Neural cell (in vitro differentiated cells): ENCODE measurements at regions not wholly inside any gene's neighbourhood (a gene's known extent, or its start where the extent isn't known, plus 50 kb on each side); places are given as distances from the start of the nearest gene placed in this dataset.

ENCODE experiments used
- H2AFZ ChIP-seq: fragments of 200-600, 300-800 bp; sonication (generic), shearing (Covaris generic); 2 replicates; pipeline ENCODE4 v1.6.0; 2014; ENCODE audit warnings: low read depth, mild to moderate bottlenecking, antibody characterized with exemption, low read length, moderate library complexity
- H3F3A ChIP-seq: fragments of 200-600 bp; shearing (Covaris generic); 2 replicates; pipeline ENCODE4 v1.6.1; 2016; ENCODE audit warnings: mild to moderate bottlenecking, moderate library complexity, mixed read lengths, antibody characterized with exemption, low read length; ENCODE audit not compliant: insufficient read depth, poor library complexity, severe bottlenecking
- H3K27ac ChIP-seq: fragments of 200-600, 300-800 bp; sonication (generic), shearing (Covaris generic); 2 replicates; pipeline ENCODE4 v1.5.1; 2014; ENCODE audit warnings: mild to moderate bottlenecking, low read length, moderate library complexity
- H3K27me3 ChIP-seq: fragments of 300-800, 200-600 bp; sonication (generic), shearing (Covaris generic); 2 replicates; pipeline ENCODE4 v1.6.0; 2014; ENCODE audit warnings: mild to moderate bottlenecking, low read depth, low read length, moderate library complexity; ENCODE audit not compliant: insufficient read depth
- H3K36me3 ChIP-seq: fragments of 300-800, 200-600 bp; sonication (generic), shearing (Covaris generic); 2 replicates; pipeline ENCODE4 v1.5.1; 2014; ENCODE audit warnings: mild to moderate bottlenecking, antibody characterized with exemption, low read length, moderate library complexity; ENCODE audit not compliant: insufficient read depth
- H3K4me2 ChIP-seq: fragments of 300-800, 200-600 bp; sonication (generic), shearing (Covaris generic); 2 replicates; pipeline ENCODE4 v1.6.0; 2014; ENCODE audit warnings: mild to moderate bottlenecking, low read length
- H3K4me3 ChIP-seq: fragments of 300-800, 200-600 bp; sonication (generic), shearing (Covaris generic); 2 replicates; pipeline ENCODE4 v1.5.1; 2014; ENCODE audit warnings: mild to moderate bottlenecking, low read length, moderate library complexity
- H3K79me2 ChIP-seq: fragments of 200-600 bp; shearing (Covaris generic); replicated peaks from 2 replicates; pipeline ENCODE4 v1.6.0; 2014; ENCODE audit warnings: mild to moderate bottlenecking, low read length, moderate library complexity; ENCODE audit not compliant: insufficient read depth
- H3K9ac ChIP-seq: fragments of 300-800, 200-600 bp; sonication (generic), shearing (Covaris generic); 2 replicates; pipeline ENCODE4 v1.6.1; 2016; ENCODE audit warnings: mild to moderate bottlenecking, low read length, mixed read lengths
- H3K9me2 ChIP-seq: fragments of 200-600 bp; shearing (Covaris generic); 2 replicates; pipeline ENCODE4 v1.6.1; 2016; ENCODE audit warnings: mild to moderate bottlenecking, low read length, mixed read lengths; ENCODE audit not compliant: insufficient read depth
- H3K9me3 ChIP-seq: fragments of 200-600, 300-800 bp; sonication (generic), shearing (Covaris generic); 2 replicates; pipeline ENCODE4 v1.6.1; 2016; ENCODE audit warnings: mild to moderate bottlenecking, mixed run types, low read length, moderate library complexity, mixed read lengths
- H4K20me1 ChIP-seq: fragments of 200-600 bp; shearing (Covaris generic); 2 replicates; pipeline ENCODE4 v1.6.1; 2016; ENCODE audit warnings: mild to moderate bottlenecking, mixed run types; ENCODE audit not compliant: insufficient read depth
- CTCF ChIP-seq: fragments of 450-650 bp; IDR thresholded peaks from 2 replicates; pipeline ENCODE4 v1.5.1; 2014; ENCODE audit warnings: antibody characterized with exemption, mild to moderate bottlenecking, moderate library complexity; ENCODE audit not compliant: poor library complexity, severe bottlenecking
- EP300 ChIP-seq: fragments of 450-650 bp; conservative IDR thresholded peaks from 2 replicates; pipeline ENCODE4 v1.6.1; 2014; ENCODE audit warnings: antibody characterized with exemption, mild to moderate bottlenecking, moderate library complexity; ENCODE audit not compliant: poor library complexity, severe bottlenecking
- EZH2 ChIP-seq: fragments of 200-600, 300-800 bp; shearing (Covaris generic), sonication (generic); IDR thresholded peaks from 2 replicates; pipeline ENCODE4 v1.6.1; 2014; ENCODE audit warnings: antibody characterized with exemption, low read length, borderline replicate concordance, mild to moderate bottlenecking; ENCODE audit not compliant: insufficient read depth, poor library complexity, severe bottlenecking
- MXI1 ChIP-seq: fragments of 450-650 bp; conservative IDR thresholded peaks from 2 replicates; pipeline ENCODE4 v1.6.1; 2014; ENCODE audit warnings: antibody characterized with exemption, mild to moderate bottlenecking; ENCODE audit not compliant: poor library complexity, severe bottlenecking
- POLR2AphosphoS5 ChIP-seq: IDR thresholded peaks from 2 replicates; pipeline ENCODE4 v1.6.1; 2012
- RAD21 ChIP-seq: fragments of 450-650 bp; conservative IDR thresholded peaks from 2 replicates; pipeline ENCODE4 v1.6.1; 2014; ENCODE audit warnings: antibody characterized with exemption, mild to moderate bottlenecking, moderate library complexity
- REST ChIP-seq: IDR thresholded peaks from 2 replicates; pipeline ENCODE4 v1.6.1; 2012; ENCODE audit warnings: borderline replicate concordance
- SMC3 ChIP-seq: fragments of 450-650 bp; conservative IDR thresholded peaks from 2 replicates; pipeline ENCODE4 v1.6.1; 2014; ENCODE audit warnings: antibody characterized with exemption, mild to moderate bottlenecking, moderate library complexity; ENCODE audit not compliant: poor library complexity
- TAF1 ChIP-seq: IDR thresholded peaks from 2 replicates; pipeline ENCODE4 v1.6.1; 2012; ENCODE audit warnings: low read depth

GRCh38 chr1:115531631-115532264 lies 110.0 kb upstream of the VANGL1 start:
- H3F3A ChIP-seq, result no peaks in the 10 kb centered on the region
- no peak overlapping the region for H3K27ac ChIP-seq
- no peaks in the 10 kb centered on the region for H3K36me3 ChIP-seq
- TF ChIP-seq EZH2 (no peak), EP300 (no peak), TAF1 (no peak), CTCF (no peak), POLR2AphosphoS5 (no peak), SMC3 (no peak), RAD21 (no peak), REST (no peak), MXI1 (no peak)
- no peaks in the 10 kb centered on the region for H3K27me3 ChIP-seq
- no peak overlapping the region for H3K4me3 ChIP-seq
- H3K79me2 ChIP-seq, result no peaks in the 10 kb centered on the region
- H3K4me2 ChIP-seq, result no peak overlapping the region
- no peak overlapping the region for H2AFZ ChIP-seq
- no peaks in the 10 kb centered on the region for H3K9me2 ChIP-seq
- no peaks in the 10 kb centered on the region for H3K9me3 ChIP-seq
- H3K9ac ChIP-seq, result no peak overlapping the region
- no peaks in the 10 kb centered on the region for H4K20me1 ChIP-seq

- H3K79me2 ChIP-seq, result no peaks in the 10 kb centered on the region
- H3K9ac ChIP-seq, result no peak overlapping the region
- H3K36me3 ChIP-seq, result no peaks in the 10 kb centered on the region
- H3K4me2 ChIP-seq, result no peak overlapping the region
- no peaks in the 10 kb centered on the region for H3K9me2 ChIP-seq
- no peak overlapping the region for H3K4me3 ChIP-seq
- H3K27me3 ChIP-seq, result no peaks in the 10 kb centered on the region
- H3F3A ChIP-seq, result no peaks in the 10 kb centered on the region
- TF ChIP-seq CTCF, result no peak
- no peak for TF ChIP-seq REST
- TF ChIP-seq SMC3, result no peak
- no peak for TF ChIP-seq RAD21
- no peak for TF ChIP-seq EZH2
- no peak for TF ChIP-seq EP300
- TF ChIP-seq TAF1, result no peak
- TF ChIP-seq MXI1, result no peak
- no peak for TF ChIP-seq POLR2AphosphoS5
- no peaks in the 10 kb centered on the region for H4K20me1 ChIP-seq
- H2AFZ ChIP-seq, result no peak overlapping the region
- no peaks in the 10 kb centered on the region for H3K9me3 ChIP-seq
- H3K27ac ChIP-seq, result no peak overlapping the region
Measured at GRCh38 chr1:115530407-115530806, 111.4 kb upstream of the VANGL1 start.
